ENCODE measurements at regions not wholly inside any gene's neighbourhood (a gene's known extent, or its start where the extent isn't known, plus 50 kb on each side); places are given as distances from the start of the nearest gene placed in this dataset.

- no peak for DNase-seq
- POLR2A ChIA-PET = no interaction called here
- CTCF ChIA-PET = no interaction called here
- Mint-ChIP-seq H3K27ac (no peak overlapping the region), H3K4me1 (no peaks in the 10 kb centered on the region), H3K9me3 (ENCODE audit: low read depth) (peaks cover 10% of the 10 kb centered on the region), H3K36me3 (ENCODE audit: low read depth) (no peaks in the 10 kb centered on the region), H3K27me3 (no peaks in the 10 kb centered on the region), H3K4me3 (no peak overlapping the region)
- intact Hi-C loops (cut with DNase I, micrococcal nuclease) = no loop called here
- ATAC-seq = no peak
Observed at GRCh38 chr3:104820959-104821358, 545.8 kb upstream of the ALCAM start.

GRCh38 chr3:104825116-104825515, 541.6 kb upstream of the ALCAM start:
- ATAC-seq (no peak), DNase-seq (no peak)
- Mint-ChIP-seq H3K36me3 (ENCODE audit: low read depth) (no peaks in the 10 kb centered on the region), H3K27me3 (no peaks in the 10 kb centered on the region), H3K4me3 (no peak overlapping the region), H3K4me1 (no peaks in the 10 kb centered on the region), H3K9me3 (ENCODE audit: low read depth) (peaks cover 10% of the 10 kb centered on the region), H3K27ac (no peak overlapping the region)
- ChIA-PET POLR2A (no interaction called here), CTCF (interaction anchor here (1.1 kb wide), 1 partner anchor 23 kb away, joined by 3 read pairs; no protein-coding TSS in a partner anchor)
- intact Hi-C loops (cut with DNase I, micrococcal nuclease) = no loop called here

- CTCF ChIA-PET = interaction anchor here (0.6 kb wide), 1 partner anchor 31 kb away, joined by 3 read pairs; no protein-coding TSS in a partner anchor
- ATAC-seq (no peak), DNase-seq (no peak)
- POLR2A ChIA-PET = no interaction called here
- no peak overlapping the region for H3K27ac Mint-ChIP-seq
- H3K36me3 Mint-ChIP-seq (ENCODE audit: low read depth) = no peaks in the 10 kb centered on the region
- H3K4me3 Mint-ChIP-seq = no peak overlapping the region
- intact Hi-C loops (cut with DNase I, micrococcal nuclease) = no loop called here
- H3K4me1 Mint-ChIP-seq = no peaks in the 10 kb centered on the region
- no peaks in the 10 kb centered on the region for H3K9me3 Mint-ChIP-seq (ENCODE audit: low read depth)
- no peaks in the 10 kb centered on the region for H3K27me3 Mint-ChIP-seq
Observed at GRCh38 chr3:104831071-104831470, 535.6 kb upstream of the ALCAM start.

GRCh38 chr3:104832530-104832929, 534.2 kb upstream of the ALCAM start:
- H3K9me3 Mint-ChIP-seq (ENCODE audit: low read depth) = no peaks in the 10 kb centered on the region
- no peaks in the 10 kb centered on the region for H3K36me3 Mint-ChIP-seq (ENCODE audit: low read depth)
- no peak overlapping the region for H3K27ac Mint-ChIP-seq
- ChIA-PET POLR2A (no interaction called here), CTCF (no interaction called here)
- ATAC-seq (no peak), DNase-seq (no peak)
- no peaks in the 10 kb centered on the region for H3K27me3 Mint-ChIP-seq
- no peaks in the 10 kb centered on the region for H3K4me1 Mint-ChIP-seq
- H3K4me3 Mint-ChIP-seq = no peak overlapping the region
- intact Hi-C loops (cut with DNase I, micrococcal nuclease) = no loop called here

GRCh38 chr3:104835376-104835775, 531.3 kb upstream of the ALCAM start:
- POLR2A ChIA-PET = no interaction called here
- Mint-ChIP-seq H3K9me3 (ENCODE audit: low read depth) (no peaks in the 10 kb centered on the region), H3K27me3 (no peaks in the 10 kb centered on the region), H3K4me3 (no peak overlapping the region), H3K27ac (no peak overlapping the region), H3K4me1 (no peaks in the 10 kb centered on the region), H3K36me3 (ENCODE audit: low read depth) (no peaks in the 10 kb centered on the region)
- intact Hi-C loops (cut with DNase I, micrococcal nuclease) = no loop called here
- CTCF ChIA-PET = no interaction called here
- ATAC-seq (no peak), DNase-seq (no peak)

- DNase-seq (no peak), ATAC-seq (no peak)
- ChIA-PET POLR2A (no interaction called here), CTCF (no interaction called here)
- Mint-ChIP-seq H3K27me3 (no peaks in the 10 kb centered on the region), H3K4me1 (no peaks in the 10 kb centered on the region), H3K27ac (no peak overlapping the region), H3K9me3 (ENCODE audit: low read depth) (peaks cover 6% of the 10 kb centered on the region), H3K4me3 (no peak overlapping the region), H3K36me3 (ENCODE audit: low read depth) (no peaks in the 10 kb centered on the region)
- intact Hi-C loops (cut with DNase I, micrococcal nuclease) = no loop called here
Observed at GRCh38 chr3:104846270-104846669, 520.4 kb upstream of the ALCAM start.

- ATAC-seq = no peak
- Mint-ChIP-seq H3K9me3 (ENCODE audit: low read depth) (peaks cover 6% of the 10 kb centered on the region), H3K27me3 (no peaks in the 10 kb centered on the region), H3K36me3 (ENCODE audit: low read depth) (no peaks in the 10 kb centered on the region), H3K4me3 (no peak overlapping the region), H3K4me1 (no peaks in the 10 kb centered on the region), H3K27ac (no peak overlapping the region)
- CTCF ChIA-PET = no interaction called here
- DNase-seq = no peak
- intact Hi-C loops (cut with DNase I, micrococcal nuclease) = no loop called here
- POLR2A ChIA-PET = no interaction called here
Observed at GRCh38 chr3:104849070-104849469, 517.6 kb upstream of the ALCAM start.

- Mint-ChIP-seq H3K9me3 (ENCODE audit: low read depth) (no peaks in the 10 kb centered on the region), H3K27ac (no peak overlapping the region), H3K4me3 (no peak overlapping the region), H3K4me1 (no peaks in the 10 kb centered on the region), H3K27me3 (no peaks in the 10 kb centered on the region), H3K36me3 (ENCODE audit: low read depth) (no peaks in the 10 kb centered on the region)
- ATAC-seq (no peak), DNase-seq (no peak)
- ChIA-PET CTCF (no interaction called here), POLR2A (no interaction called here)
- intact Hi-C loops (cut with DNase I, micrococcal nuclease) = no loop called here
Observed at GRCh38 chr3:104854468-104854867, 512.2 kb upstream of the ALCAM start.

GRCh38 chr3:104855702-104856101, 511.0 kb upstream of the ALCAM start:
- CTCF ChIA-PET = no interaction called here

GRCh38 chr3:104856741-104857140, 510.0 kb upstream of the ALCAM start:
- ChIA-PET POLR2A (no interaction called here), CTCF (no interaction called here)
- intact Hi-C loops (cut with DNase I, micrococcal nuclease) = no loop called here
- Mint-ChIP-seq H3K9me3 (ENCODE audit: low read depth) (no peaks in the 10 kb centered on the region), H3K4me3 (no peak overlapping the region), H3K36me3 (ENCODE audit: low read depth) (no peaks in the 10 kb centered on the region), H3K27ac (no peak overlapping the region), H3K4me1 (no peaks in the 10 kb centered on the region), H3K27me3 (no peaks in the 10 kb centered on the region)
- ATAC-seq (no peak), DNase-seq (no peak)

More at GRCh38 chr3:104855702-104856101, 511.0 kb upstream of the ALCAM start:
- no peaks in the 10 kb centered on the region for H3K27me3 Mint-ChIP-seq
- no peaks in the 10 kb centered on the region for H3K9me3 Mint-ChIP-seq (ENCODE audit: low read depth)
- DNase-seq (no peak), ATAC-seq (no peak)
- POLR2A ChIA-PET = no interaction called here
- H3K4me1 Mint-ChIP-seq = no peaks in the 10 kb centered on the region
- intact Hi-C loops (cut with DNase I, micrococcal nuclease) = no loop called here
- H3K4me3 Mint-ChIP-seq = no peak overlapping the region
- no peaks in the 10 kb centered on the region for H3K36me3 Mint-ChIP-seq (ENCODE audit: low read depth)
- no peak overlapping the region for H3K27ac Mint-ChIP-seq

- ATAC-seq = no peak
- H3K27ac Mint-ChIP-seq = no peak overlapping the region
Observed at GRCh38 chr3:104868291-104868690, 498.4 kb upstream of the ALCAM start.

GRCh38 chr3:104870276-104870675, 496.4 kb upstream of the ALCAM start:
- CTCF ChIA-PET = no interaction called here
- POLR2A ChIA-PET = no interaction called here
- Mint-ChIP-seq H3K36me3 (ENCODE audit: low read depth) (no peaks in the 10 kb centered on the region), H3K9me3 (ENCODE audit: low read depth) (no peaks in the 10 kb centered on the region), H3K4me3 (no peak overlapping the region), H3K4me1 (no peaks in the 10 kb centered on the region), H3K27me3 (no peaks in the 10 kb centered on the region), H3K27ac (no peak overlapping the region)
- DNase-seq (no peak), ATAC-seq (no peak)
- intact Hi-C loops (cut with DNase I, micrococcal nuclease) = no loop called here

More at GRCh38 chr3:104868291-104868690, 498.4 kb upstream of the ALCAM start:
- Mint-ChIP-seq H3K4me3 (no peak overlapping the region), H3K4me1 (no peaks in the 10 kb centered on the region), H3K9me3 (ENCODE audit: low read depth) (no peaks in the 10 kb centered on the region), H3K27me3 (no peaks in the 10 kb centered on the region), H3K36me3 (ENCODE audit: low read depth) (no peaks in the 10 kb centered on the region)
- CTCF ChIA-PET = no interaction called here
- POLR2A ChIA-PET = no interaction called here
- intact Hi-C loops (cut with DNase I, micrococcal nuclease) = no loop called here
- DNase-seq = no peak

GRCh38 chr3:104873331-104873730, 493.4 kb upstream of the ALCAM start:
- no peak for DNase-seq
- Mint-ChIP-seq H3K4me3 (no peak overlapping the region), H3K27ac (no peak overlapping the region), H3K27me3 (no peaks in the 10 kb centered on the region), H3K36me3 (ENCODE audit: low read depth) (no peaks in the 10 kb centered on the region), H3K4me1 (no peaks in the 10 kb centered on the region), H3K9me3 (ENCODE audit: low read depth) (no peaks in the 10 kb centered on the region)
- ChIA-PET CTCF (no interaction called here), POLR2A (no interaction called here)
- intact Hi-C loops (cut with DNase I, micrococcal nuclease) = no loop called here
- no peak for ATAC-seq
